HG02852 (cell line): ENCODE measurements at regions not wholly inside any gene's neighbourhood (a gene's known extent, or its start where the extent isn't known, plus 50 kb on each side); places are given as distances from the start of the nearest gene placed in this dataset.

Source experiments
- ATAC-seq: cut with Tn5 transposase; IDR thresholded peaks from one replicate; pipeline ENCODE4 v1.9.1; 2021; ENCODE audit warnings: mild to moderate bottlenecking, moderate library complexity; ENCODE audit not compliant: unreplicated experiment

GRCh38 chr6:130314271-130314670 is 51.5 kb upstream of the TMEM200A start:
- peak; percentile 69 for ATAC-seq

GRCh38 chr6:130313206-130313605 is 52.6 kb upstream of the TMEM200A start:
- no peak for ATAC-seq

GRCh38 chr6:130309028-130309427 is 56.8 kb upstream of the TMEM200A start:
- no peak for ATAC-seq

- ATAC-seq = no peak
These were observed 58.0 kb upstream of the TMEM200A start for GRCh38 chr6:130307752-130308361.

GRCh38 chr6:130306377-130306776 is 59.4 kb upstream of the TMEM200A start:
- ATAC-seq = no peak

GRCh38 chr6:130303431-130303830 is 62.4 kb upstream of the TMEM200A start:
- no peak for ATAC-seq

- no peak for ATAC-seq
These were observed 67.6 kb upstream of the TMEM200A start for GRCh38 chr6:130298258-130298657.

GRCh38 chr6:130296854-130297253 is 69.0 kb upstream of the TMEM200A start:
- ATAC-seq = no peak

GRCh38 chr6:130293800-130294199 is 71.0 kb upstream of the SAMD3 start:
- ATAC-seq = peak; percentile 78

GRCh38 chr6:130288065-130288464 is 65.3 kb upstream of the SAMD3 start:
- ATAC-seq = no peak

- peak; percentile 68 for ATAC-seq
These were observed 59.7 kb upstream of the SAMD3 start for GRCh38 chr6:130282234-130282995.

- ATAC-seq = no peak
These were observed 53.8 kb upstream of the SAMD3 start for GRCh38 chr6:130276507-130276906.

- no peak for ATAC-seq
These were observed 51.3 kb upstream of the SAMD3 start for GRCh38 chr6:130274007-130274406.
